DMS114 treated with DMSO at 0.1 percent for 48 hours (cell line): ENCODE measurements at regions not wholly inside any gene's neighbourhood (a gene's known extent, or its start where the extent isn't known, plus 50 kb on each side); places are given as distances from the start of the nearest gene placed in this dataset.
"Not testable (repeated sequence)": the region's sequence is repeated elsewhere in the genome, so short reads cannot be mapped to it uniquely, and the experiment has no call there.

ENCODE experiments used
- DNase-seq: peaks from one replicate; lab custom pipeline; 2025; ENCODE audit not compliant: unreplicated experiment; lab: John Stamatoyannopoulos, UW

DNA sequence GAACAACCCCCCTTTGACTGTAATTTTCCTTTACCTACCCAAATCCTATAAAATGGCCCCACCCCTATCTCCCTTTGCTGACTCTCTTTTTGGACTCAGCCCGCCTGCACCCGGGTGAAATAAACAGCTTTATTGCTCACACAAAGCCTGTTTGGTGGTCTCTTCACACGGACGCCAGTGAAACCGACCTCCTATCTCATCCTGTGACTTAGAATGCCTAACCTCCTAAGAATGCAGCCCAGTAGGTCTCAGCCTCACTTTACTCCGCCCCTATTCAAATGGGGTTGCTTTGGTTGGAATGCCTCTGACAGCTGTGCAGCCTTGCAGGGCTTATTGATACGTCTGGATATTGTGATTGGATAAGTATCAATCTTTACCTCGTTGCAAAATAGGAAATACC is 243.8 kb upstream of the PROK2 start:
- not testable (repeated sequence) for DNase-seq

DNA sequence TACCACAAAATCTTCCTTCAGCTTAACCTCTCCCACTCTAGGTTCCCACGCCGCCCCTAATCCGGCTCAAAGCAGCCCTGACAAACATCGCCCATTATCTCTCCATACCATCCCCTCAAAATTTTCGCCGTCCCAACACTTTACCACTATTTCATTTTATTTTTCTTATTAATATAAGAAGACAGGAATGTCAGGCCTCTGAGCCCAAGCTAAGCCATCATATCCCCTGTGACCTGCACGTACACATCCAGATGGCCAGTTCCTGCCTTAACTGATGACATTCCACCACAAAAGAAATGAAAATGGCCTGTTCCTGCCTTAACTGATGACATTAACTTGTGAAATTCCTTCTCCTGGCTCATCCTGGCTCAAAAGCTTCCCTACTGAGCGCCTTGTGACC is 243.4 kb upstream of the PROK2 start:
- DNase-seq, result not testable (repeated sequence)

DNA sequence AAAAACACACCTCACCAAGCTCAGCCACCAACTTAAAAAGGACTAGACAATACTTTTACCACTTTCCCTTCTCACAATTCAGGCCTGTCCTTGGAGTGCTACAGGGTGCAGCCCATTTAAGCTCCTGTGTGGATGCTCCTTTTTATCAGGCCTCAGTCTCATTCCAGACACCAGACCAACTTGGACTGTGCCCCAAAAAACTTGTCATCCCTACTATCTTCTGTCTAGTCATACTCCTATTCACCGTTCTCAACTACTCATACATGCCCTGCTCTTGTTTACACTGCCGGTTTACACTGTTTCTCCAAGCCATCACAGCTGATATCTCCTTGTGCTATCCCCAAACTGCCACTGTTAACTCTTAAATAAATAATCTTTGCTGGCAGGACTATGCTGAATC is 242.8 kb upstream of the PROK2 start:
- DNase-seq, result not testable (repeated sequence)

DNA sequence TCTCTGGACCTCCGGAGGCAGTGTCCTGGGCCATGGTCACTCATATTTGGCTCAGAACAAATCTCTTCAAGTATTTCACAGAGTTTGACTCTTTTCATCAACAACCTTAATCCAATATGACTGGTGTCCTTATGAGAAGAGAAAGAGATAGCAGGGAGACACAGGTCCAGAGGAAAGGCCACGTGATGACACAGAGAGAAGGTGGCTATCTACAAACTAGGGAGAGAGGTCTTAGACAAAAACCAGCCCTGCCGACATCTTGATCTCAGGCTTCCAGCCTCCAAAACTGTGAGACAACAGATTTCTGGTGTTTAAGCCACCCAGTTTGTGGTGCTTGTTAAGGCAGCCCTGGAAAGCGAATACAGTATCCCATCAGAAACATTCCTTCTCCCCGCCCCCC is 237.1 kb upstream of the PROK2 start:
- no peak for DNase-seq

DNA sequence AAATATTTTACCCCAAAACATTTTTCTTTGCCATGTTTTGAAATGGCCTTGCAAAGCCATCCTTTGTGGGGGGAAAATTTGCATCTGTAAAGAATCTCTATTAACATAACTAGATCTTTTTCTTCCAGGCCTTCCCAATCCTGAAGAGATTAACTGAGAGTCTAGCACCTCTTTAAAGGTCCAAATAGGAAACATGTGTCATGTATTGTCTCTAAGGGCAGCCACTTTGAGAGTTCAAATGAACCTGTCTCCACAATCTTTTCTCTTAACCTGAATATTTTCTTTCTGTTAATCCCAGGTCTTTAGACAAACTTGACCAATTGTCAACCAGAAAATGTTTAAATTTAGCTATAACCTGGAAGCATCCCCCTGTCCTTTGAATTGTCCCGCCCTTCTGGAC is 236.6 kb upstream of the PROK2 start:
- DNase-seq, result no peak

DNA sequence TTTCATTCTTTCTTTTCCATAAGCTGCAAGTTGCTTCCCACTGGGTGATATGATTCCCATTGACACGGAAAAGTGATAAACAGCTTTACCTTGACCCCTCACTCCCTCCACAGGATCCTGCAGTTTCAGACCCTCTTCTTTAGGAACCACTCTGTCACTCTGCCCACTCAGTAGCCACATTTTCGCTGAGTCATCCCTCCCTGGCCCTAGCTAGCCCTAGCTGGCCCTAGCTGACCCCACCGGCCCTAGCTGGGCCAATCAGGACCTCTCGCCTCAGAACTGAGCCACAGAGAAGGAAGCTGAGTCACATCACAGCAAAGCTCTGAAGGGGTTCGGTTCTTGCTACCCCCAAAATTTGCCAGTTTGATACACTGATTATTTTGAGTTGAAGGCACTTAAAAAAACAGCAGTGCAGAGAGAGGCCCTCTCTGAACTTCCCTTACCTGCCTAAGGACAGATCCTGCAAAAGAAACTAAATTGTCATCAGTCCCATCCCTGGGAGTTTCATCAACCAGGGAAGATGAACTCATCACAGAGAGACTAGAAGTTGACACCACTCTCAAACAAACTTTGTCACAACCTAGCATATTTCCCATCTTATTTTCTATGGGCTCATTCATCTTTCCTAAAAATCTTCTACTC is 233.5 kb upstream of the PROK2 start:
- no peak for DNase-seq

DNA sequence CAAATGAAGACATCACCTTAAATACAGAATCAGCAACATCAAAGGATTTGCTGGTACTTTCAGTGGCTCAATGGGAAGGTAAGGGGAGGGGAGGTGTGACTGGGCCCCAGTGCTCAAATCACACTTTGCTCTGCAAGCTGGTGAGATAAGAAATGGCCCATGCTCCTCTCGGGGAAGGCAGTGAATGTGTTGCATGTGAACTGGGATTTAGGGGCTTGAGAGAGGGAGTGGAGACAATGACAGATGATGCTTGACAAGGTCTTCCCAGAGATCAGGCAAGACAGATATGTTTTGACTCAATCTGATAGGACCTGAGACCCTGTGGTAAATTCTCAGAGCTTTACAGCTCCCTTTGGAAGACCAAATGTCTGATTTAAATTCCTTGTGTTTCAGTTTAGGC is 233.0 kb upstream of the PROK2 start:
- DNase-seq, result no peak

DNA sequence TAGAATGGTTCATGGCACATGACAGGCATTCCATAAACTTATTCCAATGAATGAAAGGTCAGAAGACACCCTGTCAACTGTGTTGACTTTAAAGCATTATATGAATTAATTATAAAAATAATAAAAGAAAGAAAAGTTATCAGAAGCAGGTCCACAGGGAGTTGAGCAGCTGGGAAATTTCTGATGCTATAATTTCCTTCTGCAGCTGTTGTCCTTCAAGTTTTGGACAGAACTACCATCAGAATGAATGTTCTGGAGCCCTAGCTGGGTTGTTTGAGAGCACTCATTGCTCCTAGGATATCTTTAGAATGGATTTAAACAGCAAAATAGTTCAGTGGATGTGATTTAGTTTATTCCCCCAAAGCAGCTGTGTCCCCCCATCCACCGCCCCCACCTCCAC is 232.4 kb upstream of the PROK2 start:
- no peak for DNase-seq

DNA sequence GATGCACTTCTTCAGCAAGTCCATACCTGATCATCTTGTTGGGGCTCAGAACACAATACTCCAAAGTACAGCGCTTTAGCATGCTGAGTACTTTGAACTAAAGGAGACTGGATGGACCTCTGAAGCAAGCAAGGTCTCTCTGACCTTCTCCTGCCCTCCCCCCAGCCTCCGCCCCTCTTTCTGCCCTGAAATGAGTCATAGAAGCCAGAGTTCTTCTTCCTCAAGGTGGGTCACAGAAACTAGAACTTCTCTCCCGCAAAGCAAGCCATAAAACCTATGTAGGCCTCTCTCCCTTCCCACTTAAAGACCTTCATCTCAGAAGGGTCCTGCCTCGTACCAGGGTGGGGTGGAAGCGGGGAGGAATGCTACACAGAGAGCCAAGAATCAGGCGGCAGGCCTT is 230.5 kb upstream of the PROK2 start:
- no peak for DNase-seq

DNA sequence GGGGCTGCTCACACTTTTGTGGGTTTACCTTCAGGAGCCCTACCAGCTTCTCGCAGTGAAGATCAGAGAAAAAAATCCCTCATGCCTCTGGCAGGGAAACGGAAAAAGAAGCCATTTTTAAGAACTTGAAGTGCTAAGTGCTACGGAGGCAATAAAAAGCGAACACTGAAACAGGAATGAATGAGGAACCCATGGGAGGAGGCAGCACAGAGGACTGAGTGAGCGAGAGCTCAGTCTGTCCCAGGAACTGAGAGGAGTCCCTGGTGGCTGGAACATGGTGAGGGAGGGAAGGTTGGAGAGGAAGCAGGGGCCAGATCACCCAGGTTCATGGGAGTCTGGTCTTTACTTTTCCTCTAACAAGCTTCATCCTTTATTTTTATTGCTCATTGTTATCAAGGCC is 228.1 kb upstream of the PROK2 start:
- no peak for DNase-seq

DNA sequence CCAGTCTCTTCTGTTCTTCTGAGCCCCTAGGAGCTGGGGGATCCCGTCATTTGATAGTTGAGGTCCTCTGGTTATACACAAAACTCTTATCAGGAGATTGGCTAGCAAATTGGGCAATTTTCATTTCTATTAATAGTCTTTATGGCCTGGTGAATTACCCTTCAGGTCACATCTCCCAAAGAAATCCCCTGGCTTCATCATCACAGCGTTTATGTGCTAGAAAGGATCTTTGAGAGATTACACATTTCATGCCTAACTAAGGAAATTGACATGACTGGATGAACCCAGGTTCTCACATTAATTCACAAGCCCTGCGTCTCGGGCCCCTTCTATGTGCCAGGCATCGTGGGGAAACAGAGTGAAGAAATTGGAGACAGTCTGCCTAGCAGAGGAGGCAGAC is 227.4 kb upstream of the PROK2 start:
- DNase-seq, result no peak

DNA sequence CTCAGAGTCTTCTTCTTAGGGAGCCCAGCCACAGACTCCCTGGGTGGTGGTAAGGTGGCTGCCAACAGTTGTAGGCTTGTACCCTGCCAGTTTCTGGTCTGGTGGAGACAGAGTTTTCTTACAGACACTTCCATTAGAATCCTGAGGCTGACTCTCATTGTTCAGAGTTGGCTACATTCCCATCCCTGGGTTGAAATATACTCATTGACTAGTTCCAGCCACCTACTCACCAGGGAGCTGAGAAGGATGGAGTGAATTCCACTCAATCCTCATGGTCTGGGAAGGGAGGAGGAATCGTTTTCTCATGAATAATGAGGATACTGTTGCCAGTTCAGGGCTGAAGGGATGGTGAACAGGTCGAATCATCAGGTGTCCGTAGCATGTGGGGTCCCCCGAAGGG is 226.5 kb upstream of the PROK2 start:
- no peak for DNase-seq

DNA sequence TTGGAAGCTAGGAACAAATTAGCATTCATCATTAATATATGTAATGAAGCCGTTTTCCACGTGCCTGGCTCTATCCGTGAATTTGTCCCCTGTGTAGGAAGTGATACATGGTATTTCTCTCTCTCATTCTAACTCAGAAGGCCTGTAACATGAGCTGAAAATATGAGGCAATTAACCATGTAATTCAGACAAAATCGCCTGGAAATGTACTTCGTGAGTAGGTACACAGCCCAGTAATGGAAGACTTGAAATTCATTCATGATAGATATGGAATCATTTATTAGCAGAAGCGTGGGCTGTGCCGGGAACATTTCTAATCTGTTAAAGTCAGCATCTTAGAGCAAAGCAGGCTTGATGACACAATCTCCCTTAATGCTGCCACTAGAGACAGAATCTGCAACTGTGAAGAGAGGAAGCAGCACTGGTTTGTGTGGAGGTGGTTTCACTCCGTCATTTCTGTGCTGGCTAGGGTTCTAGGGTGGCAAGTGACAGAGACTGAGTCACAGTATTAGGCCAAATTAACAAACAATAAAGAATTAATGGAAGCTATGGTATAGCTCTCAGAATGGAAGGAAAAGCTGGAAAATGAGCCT is 225.0 kb upstream of the PROK2 start:
- no peak for DNase-seq

DNA sequence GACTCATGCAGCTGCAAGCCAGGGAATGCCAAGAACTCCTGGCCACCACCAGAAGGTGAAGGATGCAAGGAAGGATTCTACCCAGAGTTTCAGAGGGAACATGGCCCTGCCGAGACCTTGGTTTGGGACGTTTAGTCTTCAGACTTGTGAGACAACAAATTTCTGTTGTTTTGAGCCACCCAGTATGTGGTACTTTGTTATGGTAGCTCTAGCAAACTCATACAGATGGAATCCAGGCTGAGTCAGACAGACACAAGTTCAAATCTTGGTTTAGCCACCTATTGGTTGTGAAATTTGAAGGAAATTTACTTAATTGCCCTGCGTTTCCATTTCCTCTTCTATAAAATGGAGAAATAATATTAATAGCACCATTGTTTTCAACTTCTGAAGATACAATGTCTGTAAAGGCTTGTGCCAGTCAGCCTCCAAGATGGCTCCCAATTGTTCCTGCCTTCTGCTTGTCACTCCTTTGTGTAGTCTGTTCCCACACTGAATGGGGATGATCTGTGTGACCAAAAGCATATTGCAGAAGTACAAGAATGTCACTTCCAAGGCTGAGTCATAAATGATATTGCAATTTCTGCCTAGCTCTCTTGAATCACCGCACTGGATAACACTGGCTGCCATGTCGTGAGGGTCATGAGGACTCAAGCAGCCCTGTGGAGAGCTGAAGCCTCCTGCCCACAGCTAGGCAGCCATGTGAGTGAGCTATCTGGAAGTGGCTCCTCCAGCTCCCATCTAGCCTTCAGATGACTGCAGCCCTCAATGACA is 223.5 kb upstream of the PROK2 start:
- DNase-seq, result no peak

DNA sequence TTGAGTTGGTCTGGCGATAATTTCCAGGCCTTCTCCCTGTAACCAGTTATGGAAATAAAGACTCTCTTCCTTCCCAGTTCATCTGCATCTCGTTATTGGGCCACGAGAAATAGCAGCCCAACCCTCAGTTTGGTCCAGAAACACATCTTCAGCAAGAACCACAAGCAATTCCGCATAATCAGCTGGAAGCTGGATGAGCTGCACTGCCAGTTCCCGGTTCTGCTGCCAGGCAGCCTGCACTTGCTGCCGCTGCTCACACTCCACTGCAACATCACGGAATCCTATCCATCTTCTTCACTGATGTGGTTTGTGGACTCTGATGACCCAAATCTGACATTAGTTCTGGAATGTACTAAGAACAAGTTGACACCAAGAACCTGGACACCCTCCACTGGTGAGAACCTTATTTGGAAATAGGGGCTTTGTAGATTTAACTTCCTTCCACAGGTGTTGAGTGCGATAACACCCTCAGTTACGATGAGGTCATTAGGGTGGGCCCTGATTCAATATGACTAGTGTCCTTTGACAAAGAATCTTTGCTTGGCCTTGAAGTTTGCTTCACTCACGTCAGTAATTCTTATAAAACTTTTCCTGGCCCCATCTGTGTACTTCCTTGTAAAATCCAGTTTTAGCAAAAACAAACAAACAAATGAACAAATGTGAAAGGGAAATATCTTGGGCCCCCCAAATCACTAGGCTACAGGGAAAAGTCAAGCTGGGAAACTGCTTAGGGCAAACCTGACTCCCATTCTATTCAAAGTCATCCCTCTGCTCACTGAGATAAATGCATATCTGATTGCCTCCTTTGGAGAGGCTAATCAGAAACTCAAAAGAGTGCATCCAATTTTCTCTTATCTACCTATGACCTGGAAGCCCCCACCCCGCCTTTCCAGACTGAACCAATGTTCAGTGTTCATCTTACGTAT is 221.9 kb upstream of the PROK2 start:
- DNase-seq, result no peak

DNA sequence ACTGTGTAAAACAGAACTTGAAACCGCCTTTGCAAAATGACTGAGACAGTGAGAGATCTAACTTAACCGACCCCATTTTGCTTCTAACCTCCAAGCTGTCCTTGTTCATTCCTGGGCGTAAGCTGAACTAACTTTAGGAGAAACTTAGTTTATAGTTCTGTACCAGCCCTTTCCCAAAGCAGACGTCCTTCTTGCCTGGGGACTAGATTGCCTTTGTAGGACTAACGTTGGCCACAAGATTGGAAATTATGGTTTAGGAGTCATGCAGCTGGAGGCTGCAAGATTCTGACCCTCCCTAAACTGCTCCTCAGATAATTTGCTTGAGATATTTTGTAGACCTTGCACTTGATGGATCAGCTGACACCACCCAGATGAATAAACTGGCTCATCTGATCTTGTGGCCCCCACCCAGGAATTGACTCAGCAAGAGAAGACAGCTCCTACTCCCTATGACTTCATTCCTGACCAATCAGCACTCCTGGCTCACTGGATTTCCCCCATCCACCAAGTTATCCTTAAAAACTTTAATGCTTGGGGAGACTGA is 219.9 kb upstream of the PROK2 start:
- no peak for DNase-seq

DNA sequence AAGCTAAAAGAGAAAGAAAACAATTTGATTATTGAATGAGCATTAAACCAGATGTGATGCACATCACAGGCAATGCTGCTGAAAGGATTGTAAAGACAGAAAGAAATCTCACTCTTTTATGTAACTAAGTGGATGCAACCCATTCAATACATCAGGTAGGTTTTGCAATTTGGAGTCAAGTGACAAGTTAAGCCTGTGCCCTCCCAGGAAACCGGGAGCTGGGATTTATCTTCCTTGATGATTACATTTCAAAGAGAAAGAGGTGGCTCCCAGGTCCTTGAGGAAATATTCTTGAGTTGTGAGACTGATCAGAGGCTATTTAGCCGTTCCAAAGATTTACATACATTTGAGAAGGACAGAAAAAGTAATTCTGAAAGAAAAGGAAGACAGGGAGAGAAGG is 219.0 kb upstream of the PROK2 start:
- no peak for DNase-seq

DNA sequence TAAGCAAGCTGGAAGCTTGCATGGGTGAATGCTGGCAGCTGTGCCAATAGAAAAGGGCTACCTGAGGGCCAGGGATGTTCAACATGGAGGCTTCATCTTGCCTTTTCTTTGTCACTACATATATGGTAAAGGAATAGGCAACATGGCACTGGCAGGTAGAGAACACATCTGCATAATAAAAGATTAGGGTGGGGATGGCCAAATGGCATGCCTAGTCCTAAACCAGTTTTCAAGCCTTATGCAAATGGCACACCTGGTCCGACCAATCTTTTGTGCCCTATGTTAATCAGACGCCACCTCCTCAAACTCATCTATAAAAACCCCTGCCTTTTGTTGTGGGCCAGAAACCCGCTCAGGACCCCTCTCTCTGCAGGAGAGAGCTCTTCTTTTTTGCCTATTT is 216.8 kb upstream of the PROK2 start:
- DNase-seq, result no peak

DNA sequence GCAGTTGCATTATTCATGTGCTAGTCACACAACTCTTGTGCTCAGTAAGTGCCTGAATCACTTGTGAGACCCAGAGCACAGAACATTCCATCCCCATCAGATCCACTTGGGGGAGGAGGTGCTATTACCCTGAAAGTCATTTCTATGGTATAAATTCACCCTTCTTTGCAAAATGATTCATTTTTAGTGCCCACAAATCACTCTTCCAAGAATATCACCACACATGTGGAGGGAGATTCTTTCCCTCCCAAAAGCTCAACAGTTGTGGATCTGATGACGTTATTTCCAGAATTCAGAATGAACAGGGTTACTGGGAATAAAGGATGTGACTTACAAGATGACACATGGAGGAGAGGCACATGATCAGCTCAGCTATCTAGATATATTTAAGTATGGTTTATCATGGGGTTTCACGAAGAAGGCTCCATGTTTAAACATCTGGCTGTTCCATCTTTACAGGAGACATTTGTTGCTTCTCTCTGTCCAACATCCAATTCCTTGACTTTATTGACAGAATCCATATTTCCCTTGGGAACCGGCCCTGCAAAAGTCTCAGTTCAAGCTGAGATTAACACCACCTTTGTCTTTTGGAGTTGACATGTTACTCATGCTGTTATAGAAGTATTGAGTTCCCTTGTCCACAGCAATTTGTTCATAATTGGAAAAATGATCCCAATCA is 214.2 kb upstream of the PROK2 start:
- no peak for DNase-seq

DNA sequence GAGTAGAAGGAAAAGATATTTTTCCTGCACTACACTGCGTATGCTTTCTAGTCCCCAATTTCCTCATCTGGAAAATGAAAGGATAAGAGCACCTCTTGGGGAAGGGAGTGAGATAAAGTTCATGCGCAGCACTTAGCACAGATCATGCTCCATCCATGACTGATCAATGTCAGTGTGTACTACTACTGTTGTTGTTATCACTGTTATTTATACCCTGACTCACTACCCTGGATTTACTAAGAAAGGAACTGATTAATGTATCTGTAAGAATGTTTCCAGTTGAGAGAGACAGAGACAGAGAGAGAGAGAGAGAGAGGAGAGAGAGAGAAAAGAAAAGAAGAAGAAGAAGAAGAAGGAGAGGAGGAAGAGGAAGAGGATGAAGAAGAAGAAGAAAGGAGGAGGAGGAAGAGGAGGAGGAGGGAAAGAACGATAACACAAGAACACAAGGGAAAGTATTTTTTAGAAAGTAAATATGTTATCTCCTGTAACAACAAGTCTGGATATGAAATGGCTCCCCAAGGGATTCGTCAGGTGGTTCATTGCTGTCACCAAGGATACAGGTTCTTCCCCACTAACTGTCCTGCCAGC is 212.2 kb upstream of the PROK2 start:
- no peak for DNase-seq
